ENCODE measurements at regions not wholly inside any gene's neighbourhood (a gene's known extent, or its start where the extent isn't known, plus 50 kb on each side); places are given as distances from the start of the nearest gene placed in this dataset.

GRCh38 chr10:98332623-98333269 is 64.8 kb upstream of the LOXL4 start:
- H3K27me3 ChIP-seq (ENCODE audit: control insufficient read depth in 1 of 2, insufficient read depth in 2 of 2, low read length in 2 of 2) = peaks cover 2 to 20% of the 10 kb centered on the region in 2 experiments; a peak in 3 of 5 replicates
- in situ Hi-C loops (cut with HindIII; ENCODE audit: extremely low pct_ligation_motif_present, low pct_unique_long_range_greater_than_20kb) (no loop called here), intact Hi-C loops (cut with micrococcal nuclease; ENCODE audit: unreplicated experiment) (no loop called here)
- no peaks in the 10 kb centered on the region for H3K36me3 ChIP-seq (replicated peaks in 1 of 2; ENCODE audit: control insufficient read depth in 1 of 2, insufficient read depth in 2 of 2, low read length in 2 of 2)
- CTCF ChIA-PET (ENCODE audit: low intra/inter-chr PET ratio, low total read pairs) = interaction anchor here (0.7 kb wide), 1 partner anchor 69 kb away, joined by 3 read pairs; no protein-coding TSS in a partner anchor
- peak; percentile 83 for ATAC-seq
- H3K79me2 ChIP-seq (ENCODE audit: insufficient read depth, low read length) = no peaks in the 10 kb centered on the region
- no peaks in the 10 kb centered on the region; the same call in 1 of the 2 replicates for H3K9me3 ChIP-seq (ENCODE audit: low read length)
- H2AFZ ChIP-seq (ENCODE audit: low read length) = no peak overlapping the region
- no peak overlapping the region for H3K4me3 ChIP-seq (replicated peaks in 1 of 3; ENCODE audit: insufficient read depth in 1 of 3, low read depth in 2 of 3, low read length in 3 of 3)
- no peak overlapping the region for H3K27ac ChIP-seq (ENCODE audit: extremely low read length, insufficient read depth, low read length)
- POLR2A ChIA-PET = no interaction called here
- no peak overlapping the region for H3K9ac ChIP-seq (ENCODE audit: insufficient read depth, low read depth, low read length)
- H3K4me2 ChIP-seq (ENCODE audit: low read depth, low read length) = no peak overlapping the region
- peak; percentile 69 for DNase-seq (ENCODE audit: low spot score)
- no TSS peak for BruUV-seq (replicated peaks)
- 31% methylated on average over 8 of the region's 8 CpGs for WGBS (ENCODE audit: low lambda C conversion rate)
- peaks cover 16% of the 10 kb centered on the region for H3K4me1 ChIP-seq (ENCODE audit: insufficient read depth, low read length)
- no peak for FAIRE-seq
- no peaks in the 10 kb centered on the region for H4K20me1 ChIP-seq (ENCODE audit: insufficient read depth, low read length)
- TF ChIP-seq FOXA1 (IDR thresholded peaks at IDR 0.05) (peak; percentile 73), FOXA1 (CRISPR knock-in tag; IDR thresholded peaks at IDR 0.05) (peak; percentile 44), LCORL (IDR thresholded peaks at IDR 0.05) (no peak), LCORL (CRISPR knock-in tag; IDR thresholded peaks at IDR 0.05) (no peak), ZNF577 (CRISPR knock-in tag; IDR thresholded peaks at IDR 0.05; ENCODE audit: borderline replicate concordance, low read depth) (no peak), ELF3 (CRISPR knock-in tag; IDR thresholded peaks at IDR 0.05) (0 out of 2 replicates have a peak, but pooled peaks have one; percentile 28), PAX8 (CRISPR knock-in tag; IDR thresholded peaks at IDR 0.05; ENCODE audit: borderline replicate concordance) (no peak), MXD1 (CRISPR knock-in tag; IDR thresholded peaks at IDR 0.05) (no peak), ZBTB3 (CRISPR knock-in tag; IDR thresholded peaks at IDR 0.05; ENCODE audit: borderline replicate concordance, low read depth) (no peak), SOX5 (CRISPR knock-in tag; IDR thresholded peaks at IDR 0.05; ENCODE audit: borderline replicate concordance) (peak; percentile 23; the same call in 1 of the 2 replicates), ZNF235 (CRISPR knock-in tag; IDR thresholded peaks at IDR 0.05; ENCODE audit: borderline replicate concordance) (no peak), SAP130 (CRISPR knock-in tag; IDR thresholded peaks at IDR 0.05; ENCODE audit: low read depth) (peak; percentile 38; the same call in 1 of the 2 replicates), ZNF292 (CRISPR knock-in tag; IDR thresholded peaks at IDR 0.05; ENCODE audit: borderline replicate concordance, low read depth) (no peak), MAFF (IDR thresholded peaks at IDR 0.05; ENCODE audit: low read depth, low read length) (peak; percentile 63), MAFK (conservative IDR thresholded peaks at IDR 0.05 in 1 of 2, IDR thresholded peaks at IDR 0.05 in 1 of 2; ENCODE audit: low read length in 2 of 2) (peak; percentile 24 to 47; a peak in 3 of 4 replicates), FOXA3 (CRISPR knock-in tag; IDR thresholded peaks at IDR 0.05) (peak; percentile 45), HMG20A (CRISPR knock-in tag; IDR thresholded peaks at IDR 0.05; ENCODE audit: borderline replicate concordance) (0 out of 2 replicates have a peak, but pooled peaks have one; percentile 26), ARID5B (CRISPR knock-in tag; IDR thresholded peaks at IDR 0.05) (peak; percentile 51; the same call in 1 of the 2 replicates), FOSL2 (CRISPR knock-in tag; IDR thresholded peaks at IDR 0.05) (peak; percentile 81)
- TF ChIP-seq, protein P1, sequence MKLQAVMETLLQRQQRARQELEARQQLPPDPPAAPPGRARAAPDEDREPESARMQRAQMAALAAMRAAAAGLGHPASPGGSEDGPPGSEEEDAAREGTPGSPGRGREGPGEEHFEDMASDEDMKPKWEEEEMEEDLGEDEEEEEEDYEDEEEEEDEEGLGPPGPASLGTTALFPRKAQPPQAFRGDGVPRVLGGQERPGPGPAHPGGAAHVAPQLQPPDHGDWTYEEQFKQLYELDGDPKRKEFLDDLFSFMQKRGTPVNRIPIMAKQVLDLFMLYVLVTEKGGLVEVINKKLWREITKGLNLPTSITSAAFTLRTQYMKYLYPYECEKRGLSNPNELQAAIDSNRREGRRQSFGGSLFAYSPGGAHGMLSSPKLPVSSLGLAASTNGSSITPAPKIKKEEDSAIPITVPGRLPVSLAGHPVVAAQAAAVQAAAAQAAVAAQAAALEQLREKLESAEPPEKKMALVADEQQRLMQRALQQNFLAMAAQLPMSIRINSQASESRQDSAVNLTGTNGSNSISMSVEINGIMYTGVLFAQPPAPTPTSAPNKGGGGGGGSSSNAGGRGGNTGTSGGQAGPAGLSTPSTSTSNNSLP (IDR thresholded peaks at IDR 0.05; ENCODE audit: low read depth, low read length) = peak; percentile 57

Measured in HepG2 (cell line).